Common myeloid progenitor, CD34-positive (primary cell): ENCODE measurements at regions not wholly inside any gene's neighbourhood (a gene's known extent, or its start where the extent isn't known, plus 50 kb on each side); places are given as distances from the start of the nearest gene placed in this dataset.

Experiments
- CTCF ChIA-PET: fragments of 350-600 bp; sonication (Branson Sonifier 250); formaldehyde crosslinking; loops from one replicate; lab custom pipeline; 2021; ENCODE audit warnings: antibody characterized with exemption; lab: Charles Lee
- POLR2A ChIA-PET: fragments of 350-600 bp; sonication (Branson Sonifier 250); formaldehyde crosslinking; loops from one replicate; lab custom pipeline; 2021; ENCODE audit warnings: antibody characterized with exemption; lab: Charles Lee
- DNase-seq, 3 donors: peaks; one replicate each; pipeline versions ENCODE4 v3.0.0 to v3.0.0-alpha.2; 2013
- H3K27ac ChIP-seq, 2 experiments: 1 replicate in 1 of 2; 2 replicates in 1 of 2; pipeline ENCODE4 v1.7.0; 2013; ENCODE audit warnings: inconsistent platforms in 2 of 2, low read length in 2 of 2, mild to moderate bottlenecking in 2 of 2, low read depth in 1 of 2, moderate library complexity in 1 of 2; ENCODE audit not compliant: severe bottlenecking in 2 of 2, insufficient read depth in 1 of 2, poor library complexity in 1 of 2
- H3K27me3 ChIP-seq, 5 experiments: replicated peaks in 2 of 5; 1 replicate in 3 of 5; 2 replicates in 2 of 5; pipeline versions ENCODE4 v1.6.1 to v1.7.0; 2013; ENCODE audit warnings: low read length in 4 of 5, mild to moderate bottlenecking in 2 of 5, moderate library complexity in 2 of 5, inconsistent platforms in 1 of 5; ENCODE audit not compliant: insufficient read depth in 5 of 5, control insufficient read depth in 4 of 5
- H3K36me3 ChIP-seq, 4 experiments: 1 replicate in 2 of 4; 2 replicates in 2 of 4; pipeline versions ENCODE4 v1.6.1 to v1.7.0; 2013; ENCODE audit warnings: low read length in 3 of 4, control low read depth in 1 of 4, mild to moderate bottlenecking in 1 of 4; ENCODE audit not compliant: control insufficient read depth in 4 of 4, insufficient read depth in 4 of 4
- H3K4me1 ChIP-seq, 4 experiments: 1 replicate in 3 of 4; 2 replicates in 1 of 4; pipeline versions ENCODE4 v1.6.1 to v1.7.1; 2013; ENCODE audit warnings: low read length in 3 of 4, mild to moderate bottlenecking in 3 of 4, control low read depth in 1 of 4, inconsistent platforms in 1 of 4, moderate library complexity in 1 of 4; ENCODE audit not compliant: control insufficient read depth in 4 of 4, insufficient read depth in 4 of 4; ENCODE audit errors: control extremely low read depth in 1 of 4
- H3K4me3 ChIP-seq, 7 experiments: 1 replicate in 4 of 7; 2 replicates in 3 of 7; pipeline versions ENCODE4 v1.5.1 to v1.7.0; 2013; ENCODE audit warnings: mild to moderate bottlenecking in 7 of 7, low read length in 6 of 7, moderate library complexity in 6 of 7, inconsistent platforms in 2 of 7, low read depth in 2 of 7, control low read depth in 1 of 7; ENCODE audit not compliant: insufficient read depth in 4 of 7, control insufficient read depth in 1 of 7; ENCODE audit errors: extremely low read depth in 1 of 7
- H3K9me3 ChIP-seq, 5 experiments: 1 replicate in 4 of 5; 2 replicates in 1 of 5; pipeline versions ENCODE4 v1.6.1 to v1.7.1; 2013; ENCODE audit warnings: low read length in 4 of 5, mild to moderate bottlenecking in 2 of 5, inconsistent platforms in 1 of 5, low read depth in 1 of 5, moderate library complexity in 1 of 5; ENCODE audit not compliant: control insufficient read depth in 4 of 5, insufficient read depth in 2 of 5; ENCODE audit errors: control extremely low read depth in 1 of 5
- WGBS: methylation state at CpG from one replicate; pipeline ENCODE4 v1.1.5; 2013; ENCODE audit not compliant: insufficient coverage; 5-methylcytosine and 5-hydroxymethylcytosine counted together

DNA sequence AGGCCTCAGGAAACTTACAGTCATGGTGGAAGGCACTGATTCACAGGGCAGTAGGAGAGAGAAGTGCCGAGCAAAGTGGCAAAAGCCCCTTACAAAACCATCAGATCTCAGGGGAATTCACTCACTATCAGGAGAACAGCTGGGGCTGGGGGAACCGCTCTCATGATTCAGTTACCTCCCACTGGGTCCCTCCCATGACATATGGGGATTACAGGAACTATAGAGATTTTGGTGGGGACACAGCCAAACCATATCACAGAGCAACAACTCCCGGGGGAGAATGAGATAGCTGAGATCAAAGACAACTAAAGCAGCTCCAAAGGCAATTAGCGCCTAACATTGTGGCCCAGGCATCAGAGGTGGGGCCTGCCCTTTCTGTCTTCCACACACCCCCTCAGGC lies 85.4 kb upstream of the VOPP1 start:
- Histone ChIP-seq H3K27ac (no peak overlapping the region), H3K36me3 (no peaks in the 10 kb centered on the region), H3K4me1 (no peaks in the 10 kb centered on the region), H3K27me3 (no peaks in the 10 kb centered on the region), H3K4me3 (no peak overlapping the region), H3K9me3 (no peaks in the 10 kb centered on the region)
- DNase-seq, result no peak
- 100% methylated on average over 1 of the region's 4 CpGs for WGBS
- POLR2A ChIA-PET, result no interaction called here
- CTCF ChIA-PET, result no interaction called here

DNA sequence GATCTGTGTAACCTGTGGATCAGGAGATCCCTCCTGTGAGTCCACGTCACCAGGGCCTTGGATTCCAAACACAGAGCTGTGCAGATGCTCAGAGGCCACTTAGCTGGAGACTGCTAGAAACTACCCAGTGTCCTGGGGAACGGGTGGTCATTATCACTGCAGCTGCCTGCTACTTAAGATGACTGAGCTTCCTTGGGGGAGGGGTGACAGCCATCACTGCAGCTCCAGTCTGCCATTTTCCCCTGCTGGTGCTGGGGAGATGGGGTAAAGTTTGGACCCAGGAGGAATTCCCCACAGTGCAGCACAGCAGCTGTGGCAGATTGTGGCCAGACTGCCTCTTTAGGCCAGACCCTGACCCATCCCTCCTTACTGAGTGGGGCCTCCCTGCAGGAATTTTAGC lies 78.8 kb upstream of the VOPP1 start:
- no peak for DNase-seq
- ChIA-PET CTCF (no interaction called here), POLR2A (no interaction called here)
- no peaks in the 10 kb centered on the region for H3K27me3 ChIP-seq
- 91% methylated on average over 2 of the region's 2 CpGs for WGBS
- no peaks in the 10 kb centered on the region for H3K9me3 ChIP-seq
- no peaks in the 10 kb centered on the region for H3K36me3 ChIP-seq
- H3K4me1 ChIP-seq, result no peaks in the 10 kb centered on the region
- no peak overlapping the region for H3K27ac ChIP-seq
- H3K4me3 ChIP-seq, result no peak overlapping the region

DNA sequence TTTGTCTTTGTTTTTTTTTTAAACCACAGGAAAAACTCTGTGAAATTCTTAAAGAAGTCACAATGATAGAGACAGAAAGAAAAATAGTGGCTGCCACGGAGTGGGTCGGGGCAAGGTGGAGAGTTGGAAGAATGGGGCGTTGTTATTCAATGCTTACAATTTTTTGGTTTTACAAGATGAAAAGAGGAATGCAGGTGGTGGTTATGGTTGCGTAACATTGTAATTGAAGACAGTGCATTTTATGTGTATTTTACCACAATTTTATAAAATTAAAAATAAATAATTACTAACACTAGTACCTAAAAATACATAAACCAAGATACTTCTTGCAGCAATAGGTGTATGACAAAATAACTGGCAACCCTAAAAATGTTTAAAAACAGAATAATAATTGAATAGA lies 76.9 kb upstream of the VOPP1 start:
- CTCF ChIA-PET, result no interaction called here
- H3K4me1 ChIP-seq, result no peaks in the 10 kb centered on the region
- H3K27ac ChIP-seq, result no peak overlapping the region
- POLR2A ChIA-PET, result no interaction called here
- H3K4me3 ChIP-seq, result no peak overlapping the region
- H3K9me3 ChIP-seq, result no peaks in the 10 kb centered on the region
- no peaks in the 10 kb centered on the region for H3K27me3 ChIP-seq
- WGBS, result 93% methylated on average over 3 of the region's 4 CpGs
- no peaks in the 10 kb centered on the region for H3K36me3 ChIP-seq
- DNase-seq, result no peak

DNA sequence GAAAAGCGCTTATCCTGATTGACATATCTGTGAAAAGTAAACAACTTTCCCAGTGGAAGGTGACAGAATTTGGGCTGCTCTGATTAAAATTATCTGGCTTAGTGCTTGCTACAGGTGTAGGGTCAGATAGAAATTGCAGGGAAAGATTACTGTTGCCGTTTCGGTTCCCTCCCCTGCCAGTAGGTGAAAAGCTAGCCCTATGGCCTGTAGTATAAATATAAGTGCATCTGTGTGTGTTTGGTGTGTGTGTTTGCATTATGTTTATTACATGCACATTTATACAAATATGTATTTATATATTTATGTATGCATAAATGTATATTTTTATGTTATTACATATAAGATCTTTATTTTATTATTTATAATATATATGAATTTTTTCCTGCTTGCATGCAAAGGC lies 72.3 kb upstream of the VOPP1 start:
- Histone ChIP-seq H3K4me3 (no peak overlapping the region), H3K9me3 (no peaks in the 10 kb centered on the region), H3K27me3 (no peaks in the 10 kb centered on the region), H3K27ac (no peak overlapping the region), H3K36me3 (no peaks in the 10 kb centered on the region), H3K4me1 (peaks cover 0 to 13% (median 8%) of the 10 kb centered on the region in 4 experiments)
- 100% methylated on average over 1 of the region's 3 CpGs for WGBS
- CTCF ChIA-PET, result interaction anchor here (1.5 kb wide), 1 partner anchor 319 kb away, joined by 4 read pairs; no protein-coding TSS in a partner anchor
- POLR2A ChIA-PET, result no interaction called here
- no peak for DNase-seq

DNA sequence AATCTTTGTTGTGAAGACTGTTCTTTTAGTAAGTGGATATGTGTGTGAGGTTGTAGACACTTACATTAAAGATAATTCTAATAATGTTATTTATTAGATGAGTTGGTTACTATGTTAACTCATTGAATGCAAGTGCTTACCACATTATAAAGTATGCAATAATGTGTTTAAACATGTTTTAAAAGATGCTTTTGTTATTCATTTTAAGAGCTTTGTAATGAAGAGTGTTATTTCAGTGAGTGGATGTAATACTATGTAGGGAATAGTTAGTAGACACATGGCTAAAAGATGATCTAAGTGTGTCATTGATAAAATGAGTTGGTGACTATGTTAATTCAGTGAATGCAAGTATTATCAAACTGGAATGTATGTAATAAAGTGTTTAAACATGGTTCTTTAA lies 70.0 kb upstream of the VOPP1 start:
- Histone ChIP-seq H3K36me3 (no peaks in the 10 kb centered on the region), H3K4me1 (peaks cover 0 to 13% (median 8%) of the 10 kb centered on the region in 4 experiments), H3K27me3 (no peaks in the 10 kb centered on the region), H3K9me3 (no peaks in the 10 kb centered on the region), H3K4me3 (no peak overlapping the region), H3K27ac (no peak overlapping the region)
- no peak for DNase-seq
- CTCF ChIA-PET, result interaction anchor here (0.7 to 2.8 kb wide), 8 partner anchors 22 to 436 kb away, joined by 3 to 16 read pairs (median 3); partner anchors contain the start of gene NIPSNAP2
- POLR2A ChIA-PET, result no interaction called here

DNA sequence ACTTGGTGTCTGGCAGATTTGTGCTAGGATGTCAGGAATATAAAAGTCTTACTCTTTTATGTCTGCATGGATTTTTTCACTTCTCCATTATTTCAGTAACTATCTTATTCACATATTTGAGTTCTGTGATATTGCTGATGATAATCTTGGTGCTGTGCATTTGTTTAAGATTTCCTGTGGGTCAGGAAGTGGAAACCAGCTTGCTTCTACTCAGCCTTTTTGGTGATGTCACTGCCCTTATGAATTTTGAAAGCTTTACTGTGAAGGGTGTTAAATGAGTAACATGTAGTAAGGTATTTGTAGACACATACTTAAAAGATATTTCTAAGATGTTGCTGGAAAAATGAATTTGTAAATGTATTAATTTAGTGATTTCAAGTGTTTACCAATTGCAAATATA lies 69.5 kb upstream of the VOPP1 start:
- POLR2A ChIA-PET, result no interaction called here
- peaks cover 0 to 13% (median 8%) of the 10 kb centered on the region in 4 experiments for H3K4me1 ChIP-seq
- H3K4me3 ChIP-seq, result no peak overlapping the region
- no peak overlapping the region for H3K27ac ChIP-seq
- H3K27me3 ChIP-seq, result no peaks in the 10 kb centered on the region
- no peaks in the 10 kb centered on the region for H3K36me3 ChIP-seq
- CTCF ChIA-PET, result interaction anchor here (0.7 to 2.8 kb wide), 13 partner anchors 10 to 437 kb away, joined by 3 to 16 read pairs (median 3); partner anchors contain the start of gene NIPSNAP2
- no peaks in the 10 kb centered on the region for H3K9me3 ChIP-seq
- peak; percentile 30 to 82 (median 79) for DNase-seq

DNA sequence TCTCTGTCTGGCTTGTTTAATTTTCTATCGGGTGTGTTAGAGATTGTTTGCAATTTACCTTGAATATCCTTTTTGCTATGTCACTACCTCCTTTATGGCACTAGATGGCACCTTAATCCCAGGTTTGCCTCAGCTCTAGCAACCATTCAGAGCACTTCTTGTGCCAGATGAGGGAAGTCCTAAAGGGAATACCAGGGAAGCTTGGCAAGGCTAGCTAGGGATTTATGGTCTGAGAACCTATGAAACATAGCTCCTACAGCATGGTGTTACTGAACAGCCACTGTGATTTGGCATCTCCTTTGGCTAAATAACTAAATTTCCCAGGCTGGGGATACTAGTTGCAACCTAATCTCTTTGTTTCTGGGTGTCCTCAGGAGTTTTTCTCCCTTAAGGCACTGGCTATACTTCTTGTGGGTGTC lies 69.0 kb upstream of the VOPP1 start:
- peak; percentile 64 to 81 (median 72) for DNase-seq
- Histone ChIP-seq H3K27ac (no peak overlapping the region), H3K36me3 (no peaks in the 10 kb centered on the region)

More for the DNA sequence above, 69.0 kb upstream of the VOPP1 start:
- Histone ChIP-seq H3K9me3 (no peaks in the 10 kb centered on the region), H3K4me3 (no peak overlapping the region), H3K4me1 (peaks cover 0 to 13% (median 8%) of the 10 kb centered on the region in 4 experiments), H3K27me3 (no peaks in the 10 kb centered on the region)
- ChIA-PET POLR2A (no interaction called here), CTCF (interaction anchor here (0.5 to 2.8 kb wide), 13 partner anchors 11 to 437 kb away, joined by 3 to 16 read pairs (median 3); partner anchors contain the start of gene NIPSNAP2)
- no CpG with 5 or more reads among the region's 1 CpG for WGBS
